Activated naive CD8-positive, alpha-beta T cell treated with anti-CD3 and anti-CD28 coated beads, Interleukin-2, amount 50 U/mL, for 24 hours (primary cell): ENCODE measurements at regions not wholly inside any gene's neighbourhood (a gene's known extent, or its start where the extent isn't known, plus 50 kb on each side); places are given as distances from the start of the nearest gene placed in this dataset.
A peak's percentile ranks its signal among the peaks of the same experiment; 100 is the strongest.

ENCODE experiments used
- ATAC-seq: fragments of 150-1000 bp; cut with Tn5 transposase; one replicate; pipeline ENCODE4 v1.10.0; 2021
- DNase-seq: peaks from one replicate; pipeline ENCODE4 v3.0.0; 2021
- H3K27ac Mint-ChIP-seq: one replicate; pipeline ENCODE4 v1.8.0; 2021; ENCODE audit warnings: mild to moderate bottlenecking, mixed read lengths
- H3K27me3 Mint-ChIP-seq: one replicate; pipeline ENCODE4 v1.8.0; 2021; ENCODE audit warnings: mixed read lengths
- H3K36me3 Mint-ChIP-seq: one replicate; pipeline ENCODE4 v1.8.0; 2021; ENCODE audit warnings: low read depth, mixed read lengths
- H3K4me1 Mint-ChIP-seq: one replicate; pipeline ENCODE4 v1.8.0; 2021; ENCODE audit warnings: mixed read lengths
- H3K4me3 Mint-ChIP-seq: one replicate; pipeline ENCODE4 v1.8.0; 2021; ENCODE audit warnings: mild to moderate bottlenecking, moderate library complexity, mixed read lengths
- H3K9me3 Mint-ChIP-seq: one replicate; pipeline ENCODE4 v1.8.0; 2021; ENCODE audit warnings: mixed read lengths

- H3K36me3 Mint-ChIP-seq = no peaks in the 10 kb centered on the region
- no peaks in the 10 kb centered on the region for H3K9me3 Mint-ChIP-seq
- ATAC-seq (no peak), DNase-seq (no peak)
- no peak overlapping the region for H3K27ac Mint-ChIP-seq
- no peaks in the 10 kb centered on the region for H3K27me3 Mint-ChIP-seq
- H3K4me3 Mint-ChIP-seq = no peak overlapping the region
- H3K4me1 Mint-ChIP-seq = no peaks in the 10 kb centered on the region
Measured at GRCh38 chr3:107251819-107252218, 125.4 kb upstream of the CCDC54 start.

GRCh38 chr3:107256963-107257362, 120.3 kb upstream of the CCDC54 start:
- ATAC-seq = no peak
- no peaks in the 10 kb centered on the region for H3K9me3 Mint-ChIP-seq

GRCh38 chr3:107258300-107258699, 118.9 kb upstream of the CCDC54 start:
- no peaks in the 10 kb centered on the region for H3K36me3 Mint-ChIP-seq
- no peak overlapping the region for H3K4me3 Mint-ChIP-seq
- peaks cover 5% of the 10 kb centered on the region for H3K27me3 Mint-ChIP-seq
- H3K4me1 Mint-ChIP-seq = peaks cover 2% of the 10 kb centered on the region
- H3K27ac Mint-ChIP-seq = no peak overlapping the region
- no peaks in the 10 kb centered on the region for H3K9me3 Mint-ChIP-seq
- DNase-seq (no peak), ATAC-seq (no peak)

More at GRCh38 chr3:107256963-107257362, 120.3 kb upstream of the CCDC54 start:
- no peak for DNase-seq
- Mint-ChIP-seq H3K4me1 (no peaks in the 10 kb centered on the region), H3K36me3 (no peaks in the 10 kb centered on the region), H3K27ac (no peak overlapping the region), H3K27me3 (peaks cover 5% of the 10 kb centered on the region), H3K4me3 (no peak overlapping the region)

- peaks cover 5% of the 10 kb centered on the region for H3K27me3 Mint-ChIP-seq
- ATAC-seq = no peak
- no peak overlapping the region for H3K4me3 Mint-ChIP-seq
- no peaks in the 10 kb centered on the region for H3K9me3 Mint-ChIP-seq
- H3K36me3 Mint-ChIP-seq = no peaks in the 10 kb centered on the region
- H3K27ac Mint-ChIP-seq = no peak overlapping the region
- H3K4me1 Mint-ChIP-seq = peaks cover 7% of the 10 kb centered on the region
- no peak for DNase-seq
Measured at GRCh38 chr3:107260207-107260606, 117.0 kb upstream of the CCDC54 start.

GRCh38 chr3:107263269-107264021, 113.8 kb upstream of the CCDC54 start:
- no peak overlapping the region for H3K27ac Mint-ChIP-seq
- no peak for DNase-seq
- peaks cover 5% of the 10 kb centered on the region for H3K27me3 Mint-ChIP-seq
- no peak overlapping the region for H3K4me3 Mint-ChIP-seq
- no peaks in the 10 kb centered on the region for H3K9me3 Mint-ChIP-seq
- H3K36me3 Mint-ChIP-seq = no peaks in the 10 kb centered on the region
- no peak for ATAC-seq
- peaks cover 7% of the 10 kb centered on the region for H3K4me1 Mint-ChIP-seq

- H3K4me1 Mint-ChIP-seq = peaks cover 7% of the 10 kb centered on the region
- no peak overlapping the region for H3K27ac Mint-ChIP-seq
- DNase-seq (no peak), ATAC-seq (no peak)
- H3K4me3 Mint-ChIP-seq = no peak overlapping the region
- H3K9me3 Mint-ChIP-seq = no peaks in the 10 kb centered on the region
- no peaks in the 10 kb centered on the region for H3K27me3 Mint-ChIP-seq
- no peaks in the 10 kb centered on the region for H3K36me3 Mint-ChIP-seq
Measured at GRCh38 chr3:107264888-107265287, 112.4 kb upstream of the CCDC54 start.

- H3K4me3 Mint-ChIP-seq = no peak overlapping the region
- DNase-seq (no peak), ATAC-seq (no peak)
- H3K36me3 Mint-ChIP-seq = no peaks in the 10 kb centered on the region
- no peaks in the 10 kb centered on the region for H3K27me3 Mint-ChIP-seq
- peaks cover 7% of the 10 kb centered on the region for H3K4me1 Mint-ChIP-seq
- H3K9me3 Mint-ChIP-seq = no peaks in the 10 kb centered on the region
- no peak overlapping the region for H3K27ac Mint-ChIP-seq
Measured at GRCh38 chr3:107265526-107265925, 111.7 kb upstream of the CCDC54 start.

- Mint-ChIP-seq H3K4me3 (no peak overlapping the region), H3K36me3 (no peaks in the 10 kb centered on the region), H3K27me3 (no peaks in the 10 kb centered on the region), H3K27ac (no peak overlapping the region), H3K4me1 (peaks cover 4% of the 10 kb centered on the region), H3K9me3 (no peaks in the 10 kb centered on the region)
- no peak for ATAC-seq
- no peak for DNase-seq
Measured at GRCh38 chr3:107268469-107268868, 108.8 kb upstream of the CCDC54 start.

GRCh38 chr3:107269136-107269535, 108.1 kb upstream of the CCDC54 start:
- peak; percentile 54 for ATAC-seq
- H3K4me3 Mint-ChIP-seq = no peak overlapping the region
- H3K9me3 Mint-ChIP-seq = no peaks in the 10 kb centered on the region
- no peaks in the 10 kb centered on the region for H3K4me1 Mint-ChIP-seq
- H3K27me3 Mint-ChIP-seq = peaks cover 1% of the 10 kb centered on the region
- DNase-seq = no peak
- no peak overlapping the region for H3K27ac Mint-ChIP-seq
- H3K36me3 Mint-ChIP-seq = no peaks in the 10 kb centered on the region

- H3K4me1 Mint-ChIP-seq = no peaks in the 10 kb centered on the region
Measured at GRCh38 chr3:107271787-107272387, 105.4 kb upstream of the CCDC54 start.

GRCh38 chr3:107272471-107272870, 104.8 kb upstream of the CCDC54 start:
- Mint-ChIP-seq H3K4me3 (no peak overlapping the region), H3K27ac (no peak overlapping the region), H3K36me3 (no peaks in the 10 kb centered on the region), H3K9me3 (no peaks in the 10 kb centered on the region), H3K4me1 (no peaks in the 10 kb centered on the region), H3K27me3 (peaks cover 6% of the 10 kb centered on the region)
- no peak for DNase-seq
- no peak for ATAC-seq

More at GRCh38 chr3:107271787-107272387, 105.4 kb upstream of the CCDC54 start:
- DNase-seq = no peak
- no peak overlapping the region for H3K27ac Mint-ChIP-seq
- ATAC-seq = no peak
- peaks cover 6% of the 10 kb centered on the region for H3K27me3 Mint-ChIP-seq
- no peaks in the 10 kb centered on the region for H3K36me3 Mint-ChIP-seq
- H3K9me3 Mint-ChIP-seq = no peaks in the 10 kb centered on the region
- H3K4me3 Mint-ChIP-seq = no peak overlapping the region

- DNase-seq = no peak
- H3K27ac Mint-ChIP-seq = no peak overlapping the region
- peaks cover 6% of the 10 kb centered on the region for H3K27me3 Mint-ChIP-seq
- no peak overlapping the region for H3K4me3 Mint-ChIP-seq
- no peak for ATAC-seq
- H3K9me3 Mint-ChIP-seq = no peaks in the 10 kb centered on the region
- no peaks in the 10 kb centered on the region for H3K36me3 Mint-ChIP-seq
- H3K4me1 Mint-ChIP-seq = no peaks in the 10 kb centered on the region
Measured at GRCh38 chr3:107272885-107273284, 104.4 kb upstream of the CCDC54 start.

GRCh38 chr3:107273771-107274170, 103.5 kb upstream of the CCDC54 start:
- ATAC-seq (no peak), DNase-seq (no peak)
- Mint-ChIP-seq H3K4me1 (no peaks in the 10 kb centered on the region), H3K27me3 (peaks cover 6% of the 10 kb centered on the region), H3K4me3 (no peak overlapping the region), H3K9me3 (no peaks in the 10 kb centered on the region), H3K36me3 (no peaks in the 10 kb centered on the region), H3K27ac (no peak overlapping the region)

GRCh38 chr3:107275511-107275910, 101.7 kb upstream of the CCDC54 start:
- H3K4me3 Mint-ChIP-seq = no peak overlapping the region
- no peaks in the 10 kb centered on the region for H3K9me3 Mint-ChIP-seq
- no peak for DNase-seq
- peaks cover 6% of the 10 kb centered on the region for H3K27me3 Mint-ChIP-seq
- H3K27ac Mint-ChIP-seq = no peak overlapping the region
- ATAC-seq = no peak
- no peaks in the 10 kb centered on the region for H3K36me3 Mint-ChIP-seq
- no peaks in the 10 kb centered on the region for H3K4me1 Mint-ChIP-seq

GRCh38 chr3:107283948-107284347, 93.3 kb upstream of the CCDC54 start:
- Mint-ChIP-seq H3K4me3 (no peak overlapping the region), H3K36me3 (no peaks in the 10 kb centered on the region), H3K4me1 (no peaks in the 10 kb centered on the region), H3K9me3 (no peaks in the 10 kb centered on the region), H3K27ac (no peak overlapping the region), H3K27me3 (peaks cover 12% of the 10 kb centered on the region)
- ATAC-seq = no peak
- no peak for DNase-seq
